Caki2 (cell line): ENCODE measurements at regions not wholly inside any gene's neighbourhood (a gene's known extent, or its start where the extent isn't known, plus 50 kb on each side); places are given as distances from the start of the nearest gene placed in this dataset.

Experiments
- DNase-seq: peaks from one replicate; pipeline ENCODE4 v3.0.0-alpha.2; 2015; ENCODE audit warnings: low read depth
- in situ Hi-C: cut with HindIII; loops from 2 replicates; pipeline ENCODE4 v1.10.0; 2016; ENCODE audit warnings: low sequenced_read_pairs, low pct_unique_long_range_greater_than_20kb, mixed read lengths

DNA sequence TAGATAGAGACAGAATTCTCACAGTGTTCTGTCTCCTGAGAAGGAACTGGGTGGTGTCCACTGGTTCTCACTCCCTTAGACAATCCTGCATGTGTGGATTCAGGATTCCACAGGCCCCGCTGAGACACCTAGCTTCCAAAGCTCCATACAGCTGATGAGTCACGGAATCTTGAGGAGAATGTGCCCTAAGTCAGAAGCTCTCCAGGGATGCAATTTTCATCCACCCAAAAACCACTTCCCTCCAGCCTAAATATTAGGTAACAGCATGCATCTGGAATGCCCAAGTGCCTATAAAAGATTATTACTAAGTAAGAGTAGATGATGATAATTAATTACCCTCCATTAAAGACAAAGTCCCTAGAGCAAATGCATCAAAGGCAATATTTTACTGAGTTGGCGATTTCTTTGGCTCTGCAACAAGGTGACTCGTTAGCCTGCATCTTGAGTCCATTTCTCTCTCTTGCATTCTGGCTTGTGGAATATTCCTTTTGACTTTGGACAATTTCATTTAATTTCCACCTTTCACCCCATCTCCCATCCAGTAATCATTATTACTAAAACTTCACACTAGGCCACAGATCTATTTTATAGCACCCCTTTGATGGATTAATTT lies 475.1 kb downstream of the TNS1 start:
- no peak for DNase-seq
- in situ Hi-C loops: no loop called here

DNA sequence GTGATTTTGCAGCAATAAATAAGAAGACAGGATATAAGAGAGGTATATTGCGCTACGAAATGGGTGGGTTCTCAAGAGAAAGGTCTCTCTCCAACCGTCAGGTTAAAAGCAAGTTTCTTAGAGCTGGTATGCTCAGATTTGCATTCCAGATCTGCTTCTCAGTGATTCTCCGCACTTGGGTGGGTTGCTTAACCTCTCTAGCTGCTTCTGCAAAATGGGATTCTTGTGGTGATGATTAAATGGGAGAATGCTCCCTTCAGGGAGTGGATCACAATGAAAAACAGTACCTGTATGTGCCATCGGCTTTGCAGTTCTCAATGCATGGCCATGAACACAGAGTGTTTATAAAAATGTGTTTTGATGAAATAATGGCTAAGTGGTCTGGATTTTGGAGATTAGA lies 477.7 kb downstream of the TNS1 start:
- in situ Hi-C loops: no loop called here
- DNase-seq: no peak

- in situ Hi-C loops: no loop called here
- no peak for DNase-seq
Measured at GRCh38 chr2:217523286-217523685, 479.5 kb downstream of the TNS1 start.

DNA sequence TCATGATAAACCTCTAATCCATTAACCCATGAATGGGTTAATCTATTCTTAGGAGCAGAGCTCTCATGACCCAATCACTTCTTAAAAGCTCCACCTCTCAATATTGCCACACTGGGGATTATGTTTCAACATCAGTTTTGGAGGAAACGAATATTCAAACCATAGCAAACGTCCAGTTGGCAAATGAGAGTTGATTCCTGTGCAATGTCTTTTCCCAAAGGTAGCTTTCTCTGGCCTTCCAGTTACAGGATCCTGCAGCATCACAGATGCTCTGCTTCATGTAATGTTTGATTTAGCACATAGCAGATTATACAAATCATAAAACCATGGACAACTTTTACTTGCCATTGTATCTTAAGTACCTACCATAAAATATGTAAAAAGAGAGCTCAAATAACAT lies 481.0 kb downstream of the TNS1 start:
- DNase-seq: no peak
- in situ Hi-C loops: no loop called here

DNA sequence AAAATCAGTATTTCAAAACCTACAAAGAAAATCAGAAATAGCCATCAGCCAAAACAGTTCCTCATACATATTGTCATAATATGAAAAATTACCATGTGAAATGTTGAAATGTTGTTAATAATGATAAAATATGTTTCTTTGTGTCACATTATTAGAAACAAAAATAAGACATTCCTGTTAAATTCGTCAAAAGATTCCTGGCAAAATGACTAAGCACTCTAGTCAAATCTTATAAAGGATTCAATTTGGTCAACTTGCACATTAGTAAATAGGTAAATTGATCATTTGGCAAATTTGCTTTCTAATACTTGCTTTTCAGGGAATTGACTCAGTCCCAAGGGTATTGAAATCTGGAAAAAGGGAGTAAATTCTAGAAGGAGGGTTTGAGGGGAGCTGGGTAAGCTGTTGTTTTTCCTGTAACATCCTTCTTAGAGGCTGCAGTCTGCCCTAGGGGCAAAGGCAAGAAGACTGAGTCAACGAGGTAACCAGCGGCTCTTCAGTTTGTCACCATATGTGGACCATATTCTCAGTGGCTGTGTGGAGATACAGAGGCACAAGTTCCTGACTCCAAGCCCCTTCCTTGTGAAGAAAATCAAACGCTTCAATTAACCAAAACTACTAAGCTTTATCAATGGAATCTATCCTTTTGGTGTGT lies 482.3 kb downstream of the TNS1 start:
- DNase-seq: no peak
- in situ Hi-C loops: no loop called here

DNA sequence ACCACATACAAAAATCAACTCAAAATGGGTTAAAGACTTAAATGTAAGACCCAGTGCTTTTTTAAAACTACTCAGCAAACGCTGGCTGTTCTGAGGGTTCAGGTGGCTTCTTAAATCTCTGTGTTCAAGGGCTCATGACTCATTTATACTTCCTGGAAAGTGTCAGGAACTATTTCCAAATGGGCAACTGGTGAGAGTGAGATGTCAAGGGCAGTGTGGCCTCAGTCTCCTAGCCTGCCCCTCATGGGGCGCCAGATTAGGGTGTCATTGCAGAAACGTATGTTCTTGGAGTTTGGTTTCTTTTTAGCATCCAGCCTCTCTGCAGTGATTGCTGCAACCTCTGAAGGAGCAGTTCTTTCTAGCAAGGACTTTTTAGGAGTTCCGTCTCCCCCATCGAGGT lies 485.4 kb downstream of the TNS1 start:
- in situ Hi-C loops: no loop called here
- no peak for DNase-seq

- no peak for DNase-seq
- in situ Hi-C loops: no loop called here
Measured at GRCh38 chr2:217515615-217516309, 487.0 kb downstream of the TNS1 start.

GRCh38 chr2:217513258-217513657 lies 489.5 kb downstream of the TNS1 start:
- in situ Hi-C loops: no loop called here
- DNase-seq: no peak

GRCh38 chr2:217512728-217513127 lies 490.1 kb downstream of the TNS1 start:
- in situ Hi-C loops: no loop called here
- no peak for DNase-seq

DNA sequence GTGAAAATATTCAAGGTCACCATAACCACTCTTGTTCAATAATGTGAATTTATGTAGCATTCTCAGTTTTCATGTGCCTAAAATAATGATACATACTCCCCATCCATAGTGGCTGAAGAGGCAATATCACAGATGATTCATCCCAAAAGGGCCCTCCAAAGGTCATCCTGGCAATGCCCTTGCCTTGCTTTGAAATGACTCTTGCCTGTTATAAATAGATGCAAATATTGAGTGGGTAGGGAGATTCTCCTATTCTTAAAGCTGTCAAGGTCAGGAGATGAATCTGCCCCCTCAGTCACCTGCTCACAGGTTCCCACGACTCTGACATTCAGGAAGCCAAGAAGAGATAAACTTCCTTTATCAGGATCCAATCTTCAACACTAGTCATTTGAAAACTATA lies 490.5 kb downstream of the TNS1 start:
- DNase-seq: no peak
- in situ Hi-C loops: no loop called here

GRCh38 chr2:217511850-217512249 lies 490.9 kb downstream of the TNS1 start:
- in situ Hi-C loops: no loop called here
- no peak for DNase-seq

DNA sequence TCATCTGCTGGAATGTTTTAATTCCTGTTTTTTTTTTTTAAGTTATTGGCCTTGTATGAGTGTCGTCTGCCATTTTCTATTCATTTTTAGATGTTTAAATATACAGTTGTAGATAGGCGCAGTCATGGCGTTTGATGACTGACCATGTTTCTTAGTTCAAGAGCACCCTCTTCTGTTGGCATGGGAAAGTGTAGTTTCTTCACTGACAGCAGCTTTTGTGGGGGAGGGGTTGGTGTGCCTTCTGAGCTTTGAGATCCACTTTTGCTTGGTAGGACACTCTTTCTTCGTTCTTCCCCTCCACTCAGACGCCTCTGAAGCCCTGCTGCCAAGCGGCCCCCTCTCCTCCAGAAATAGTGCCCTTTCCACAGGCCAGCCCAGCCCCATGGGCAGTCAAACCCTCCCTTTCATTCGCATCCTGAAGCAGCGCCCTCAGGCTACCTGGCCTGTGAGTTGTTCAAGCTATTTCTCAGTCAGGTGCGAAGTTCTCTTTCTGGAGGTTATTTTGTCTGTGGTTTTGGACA lies 492.0 kb downstream of the TNS1 start:
- in situ Hi-C loops: no loop called here

GRCh38 chr2:217505303-217505702 lies 497.5 kb downstream of the TNS1 start:
- in situ Hi-C loops: no loop called here
- no peak for DNase-seq

More for the DNA sequence above, 492.0 kb downstream of the TNS1 start:
- DNase-seq: peak; percentile 64

DNA sequence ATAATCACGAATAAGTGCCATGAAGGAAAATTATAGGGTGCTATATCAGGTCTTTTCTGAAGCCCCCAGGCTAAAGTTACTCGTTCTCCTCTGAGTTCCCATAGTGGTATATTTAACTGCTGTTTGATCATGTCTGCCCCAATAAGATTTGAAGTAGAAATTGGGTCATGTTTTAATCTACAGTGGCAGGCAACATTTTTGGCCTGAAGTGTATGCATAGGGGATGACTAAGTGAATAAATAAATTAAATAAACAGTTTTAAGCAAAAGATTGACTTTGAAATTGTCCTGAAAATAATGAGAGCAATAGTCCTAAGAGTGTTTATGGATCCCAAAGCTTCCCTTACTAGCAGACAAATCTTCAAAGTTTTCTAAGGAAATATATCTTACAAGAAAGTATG lies 500.9 kb downstream of the TNS1 start:
- in situ Hi-C loops: no loop called here

GRCh38 chr2:217497843-217498377 lies 504.9 kb downstream of the TNS1 start:
- in situ Hi-C loops: no loop called here
- DNase-seq: no peak

More for the DNA sequence above, 500.9 kb downstream of the TNS1 start:
- DNase-seq: no peak

GRCh38 chr2:217494557-217494956 lies 508.2 kb downstream of the TNS1 start:
- no peak for DNase-seq
- in situ Hi-C loops: no loop called here

GRCh38 chr2:217491271-217491670 lies 511.5 kb downstream of the TNS1 start:
- DNase-seq: no peak
- in situ Hi-C loops: no loop called here

- in situ Hi-C loops: no loop called here
- no peak for DNase-seq
Measured at GRCh38 chr2:217489145-217489960, 513.4 kb downstream of the TNS1 start.
